Fibroblast of lung (primary cell): ENCODE measurements at regions not wholly inside any gene's neighbourhood (a gene's known extent, or its start where the extent isn't known, plus 50 kb on each side); places are given as distances from the start of the nearest gene placed in this dataset.

Experiments
- DNase-seq, 2 donors: peaks; one replicate each; pipeline versions ENCODE4 v3.0.0 to v3.0.0-alpha.2; 2010; ENCODE audit warnings: low read depth in 2 of 2
- H2AFZ ChIP-seq: 2 replicates; pipeline ENCODE4 v1.5.1; 2012; ENCODE audit warnings: low read length, control low read depth, inconsistent platforms
- H3K27ac ChIP-seq: 2 replicates; pipeline ENCODE4 v1.5.1; 2011; ENCODE audit warnings: low read length, control low read depth; ENCODE audit not compliant: insufficient read depth
- H3K27me3 ChIP-seq: 2 replicates; pipeline ENCODE4 v1.5.1; 2011; ENCODE audit warnings: mild to moderate bottlenecking, low read length; ENCODE audit not compliant: control insufficient read depth, insufficient read depth
- H3K36me3 ChIP-seq: 2 replicates; pipeline ENCODE4 v1.5.1; 2011; ENCODE audit warnings: low read length; ENCODE audit not compliant: control insufficient read depth, insufficient read depth
- H3K4me1 ChIP-seq: 2 replicates; pipeline ENCODE4 v1.5.1; 2011; ENCODE audit warnings: low read length; ENCODE audit not compliant: control insufficient read depth, insufficient read depth; ENCODE audit errors: extremely low read depth
- H3K4me2 ChIP-seq: 2 replicates; pipeline ENCODE4 v1.5.1; 2011; ENCODE audit warnings: low read length, control low read depth; ENCODE audit not compliant: insufficient read depth; ENCODE audit errors: extremely low read depth
- H3K4me3 ChIP-seq, 4 experiments: fragments of 200-600 bp in 1 of 4; sonication (generic) in 1 of 4; replicated peaks in 1 of 4; 2 replicates each; pipeline ENCODE4 v1.5.1; 2011 to 2016; ENCODE audit warnings: low read length in 4 of 4, low read depth in 3 of 4, mild to moderate bottlenecking in 3 of 4, control low read depth in 2 of 4, inconsistent platforms in 1 of 4, mixed read lengths in 1 of 4; ENCODE audit not compliant: insufficient read depth in 1 of 4; ENCODE audit errors: control extremely low read depth in 1 of 4
- H3K79me2 ChIP-seq: 2 replicates; pipeline ENCODE4 v1.5.1; 2012; ENCODE audit warnings: mild to moderate bottlenecking, low read length, inconsistent platforms; ENCODE audit not compliant: control insufficient read depth, insufficient read depth
- H3K9ac ChIP-seq: 2 replicates; pipeline ENCODE4 v1.5.1; 2011; ENCODE audit warnings: mild to moderate bottlenecking, low read length, control low read depth; ENCODE audit not compliant: insufficient read depth
- H3K9me3 ChIP-seq: 2 replicates; pipeline ENCODE4 v1.5.1; 2012; ENCODE audit warnings: low read depth, low read length; ENCODE audit not compliant: control insufficient read depth, insufficient read depth
- H4K20me1 ChIP-seq: 2 replicates; pipeline ENCODE4 v1.5.1; 2011; ENCODE audit warnings: low read length; ENCODE audit not compliant: control insufficient read depth, insufficient read depth; ENCODE audit errors: extremely low read depth
- EZH2 ChIP-seq: IDR thresholded peaks from 2 replicates; pipeline ENCODE4 v1.5.1; 2012; ENCODE audit warnings: low read length, control low read depth, mild to moderate bottlenecking; ENCODE audit errors: missing control alignments
- TF ChIP-seq, protein P1 (sequence below), 2 donors: IDR thresholded peaks in 1 of 2; conservative IDR thresholded peaks in 1 of 2; 1 replicate in 1 of 2; 2 replicates in 1 of 2; pipeline ENCODE4 v1.5.1; 2011 to 2012; ENCODE audit warnings: low read length in 2 of 2, control low read depth in 1 of 2, inconsistent platforms in 1 of 2, low read depth in 1 of 2, mild to moderate bottlenecking in 1 of 2

DNA sequence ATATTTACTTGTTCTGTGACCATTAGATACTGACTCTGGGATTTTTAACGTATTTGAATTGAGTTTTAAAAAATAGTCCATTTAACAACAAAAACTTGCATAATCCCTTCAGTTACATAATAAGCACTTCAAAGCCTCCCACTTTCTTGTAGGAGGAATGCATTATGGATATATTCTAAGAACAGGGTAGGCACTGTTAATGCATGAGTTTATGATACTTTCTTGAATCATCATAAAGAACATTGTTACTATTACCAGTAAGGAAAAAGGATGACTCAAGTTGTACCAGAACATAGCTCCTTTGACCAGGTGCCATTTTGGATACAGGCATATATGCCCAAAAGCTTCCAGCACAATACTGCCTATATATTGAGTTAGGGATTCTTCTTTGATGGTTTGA lies 671.4 kb downstream of the GALC start:
- Histone ChIP-seq H3K27ac (no peak overlapping the region), H3K79me2 (no peaks in the 10 kb centered on the region), H3K36me3 (no peaks in the 10 kb centered on the region), H3K9me3 (no peaks in the 10 kb centered on the region), H3K9ac (no peak overlapping the region), H3K4me2 (no peak overlapping the region), H3K27me3 (no peaks in the 10 kb centered on the region), H2AFZ (no peak overlapping the region), H3K4me1 (no peaks in the 10 kb centered on the region), H3K4me3 (no peak overlapping the region), H4K20me1 (no peaks in the 10 kb centered on the region)
- no peak for DNase-seq
- no peak for TF ChIP-seq EZH2
- TF ChIP-seq, protein P1, sequence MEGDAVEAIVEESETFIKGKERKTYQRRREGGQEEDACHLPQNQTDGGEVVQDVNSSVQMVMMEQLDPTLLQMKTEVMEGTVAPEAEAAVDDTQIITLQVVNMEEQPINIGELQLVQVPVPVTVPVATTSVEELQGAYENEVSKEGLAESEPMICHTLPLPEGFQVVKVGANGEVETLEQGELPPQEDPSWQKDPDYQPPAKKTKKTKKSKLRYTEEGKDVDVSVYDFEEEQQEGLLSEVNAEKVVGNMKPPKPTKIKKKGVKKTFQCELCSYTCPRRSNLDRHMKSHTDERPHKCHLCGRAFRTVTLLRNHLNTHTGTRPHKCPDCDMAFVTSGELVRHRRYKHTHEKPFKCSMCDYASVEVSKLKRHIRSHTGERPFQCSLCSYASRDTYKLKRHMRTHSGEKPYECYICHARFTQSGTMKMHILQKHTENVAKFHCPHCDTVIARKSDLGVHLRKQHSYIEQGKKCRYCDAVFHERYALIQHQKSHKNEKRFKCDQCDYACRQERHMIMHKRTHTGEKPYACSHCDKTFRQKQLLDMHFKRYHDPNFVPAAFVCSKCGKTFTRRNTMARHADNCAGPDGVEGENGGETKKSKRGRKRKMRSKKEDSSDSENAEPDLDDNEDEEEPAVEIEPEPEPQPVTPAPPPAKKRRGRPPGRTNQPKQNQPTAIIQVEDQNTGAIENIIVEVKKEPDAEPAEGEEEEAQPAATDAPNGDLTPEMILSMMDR (conservative IDR thresholded peaks at IDR 0.05 in 1 of 2, IDR thresholded peaks at IDR 0.05 in 1 of 2; ENCODE audit: low read depth in 1 of 2, low read length in 2 of 2): no peak

DNA sequence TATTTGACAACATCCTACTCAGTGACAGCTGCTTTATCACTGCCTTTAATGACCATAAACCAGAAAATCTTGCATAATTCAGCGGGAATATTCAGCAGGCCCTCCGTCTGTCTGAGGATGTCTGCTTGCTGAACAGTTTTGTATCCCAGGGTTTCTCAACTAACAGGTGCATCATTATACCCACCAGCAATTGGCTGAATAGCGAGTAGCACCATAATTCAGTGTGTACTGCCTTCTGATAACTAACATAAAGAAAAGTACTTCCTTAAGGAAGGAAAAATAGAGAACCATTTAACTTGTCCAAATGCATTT lies 680.1 kb downstream of the GALC start:
- no peaks in the 10 kb centered on the region for H3K36me3 ChIP-seq
- H3K4me2 ChIP-seq: no peak overlapping the region
- H3K27ac ChIP-seq: no peak overlapping the region
- DNase-seq: no peak
- no peak overlapping the region for H3K4me3 ChIP-seq
- H3K9ac ChIP-seq: no peak overlapping the region
- H4K20me1 ChIP-seq: no peaks in the 10 kb centered on the region
- no peaks in the 10 kb centered on the region for H3K27me3 ChIP-seq
- TF ChIP-seq, protein P1 (conservative IDR thresholded peaks at IDR 0.05 in 1 of 2, IDR thresholded peaks at IDR 0.05 in 1 of 2; ENCODE audit: low read depth in 1 of 2, low read length in 2 of 2): no peak
- no peak for TF ChIP-seq EZH2
- no peaks in the 10 kb centered on the region for H3K9me3 ChIP-seq
- no peak overlapping the region for H2AFZ ChIP-seq
- no peaks in the 10 kb centered on the region for H3K4me1 ChIP-seq
- no peaks in the 10 kb centered on the region for H3K79me2 ChIP-seq

DNA sequence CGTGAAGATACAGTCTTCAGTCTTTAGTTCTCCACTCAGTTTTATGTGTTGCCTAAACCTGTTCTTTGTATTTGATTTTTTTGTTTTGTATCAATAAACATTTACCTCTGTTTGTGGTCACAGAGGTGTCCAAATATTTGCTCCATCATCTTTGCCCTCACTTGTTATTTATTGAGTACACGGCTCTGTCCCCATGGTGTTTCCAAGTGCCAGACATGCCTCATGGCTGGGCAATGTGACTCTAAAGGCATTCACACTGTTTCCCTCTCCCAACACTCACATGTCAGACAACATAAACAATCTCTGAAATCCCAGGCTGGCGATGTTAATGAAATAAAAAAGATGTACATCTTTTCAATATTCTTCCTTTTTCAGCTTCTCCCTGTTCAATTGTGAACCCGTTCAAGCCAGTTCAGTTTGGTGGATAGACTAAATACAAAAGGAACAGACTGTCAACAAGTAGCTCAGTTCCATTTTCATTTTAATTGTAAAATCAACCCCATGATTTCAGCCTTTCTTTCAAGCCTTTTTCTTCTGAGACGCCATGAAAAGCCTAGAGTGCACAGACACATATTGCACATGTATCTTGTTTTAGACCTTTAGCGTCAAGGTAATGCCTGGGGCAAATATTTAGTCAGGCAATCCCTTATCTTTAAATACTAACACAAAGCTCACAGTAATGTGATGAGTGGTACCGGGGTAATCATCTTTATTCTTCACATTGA lies 680.7 kb downstream of the GALC start:
- Histone ChIP-seq H2AFZ (no peak overlapping the region), H3K27me3 (no peaks in the 10 kb centered on the region), H3K9ac (no peak overlapping the region), H3K4me1 (no peaks in the 10 kb centered on the region), H3K9me3 (no peaks in the 10 kb centered on the region), H4K20me1 (no peaks in the 10 kb centered on the region), H3K27ac (no peak overlapping the region), H3K36me3 (no peaks in the 10 kb centered on the region), H3K4me3 (no peak overlapping the region), H3K4me2 (no peak overlapping the region), H3K79me2 (no peaks in the 10 kb centered on the region)
- TF ChIP-seq EZH2: no peak
- TF ChIP-seq, protein P1 (conservative IDR thresholded peaks at IDR 0.05 in 1 of 2, IDR thresholded peaks at IDR 0.05 in 1 of 2; ENCODE audit: low read depth in 1 of 2, low read length in 2 of 2): no peak
- DNase-seq: no peak
